B cell (primary cell): ENCODE measurements at regions not wholly inside any gene's neighbourhood (a gene's known extent, or its start where the extent isn't known, plus 50 kb on each side); places are given as distances from the start of the nearest gene placed in this dataset.

Experiments used
- EZH2 ChIP-seq: IDR thresholded peaks from 2 replicates; pipeline ENCODE4 v1.6.1; 2012; ENCODE audit warnings: borderline replicate concordance, low read depth, mild to moderate bottlenecking, moderate library complexity, low read length; ENCODE audit not compliant: insufficient read depth, poor library complexity, severe bottlenecking
- TF ChIP-seq, protein P1 (sequence below): fragments of 200-600 bp; IDR thresholded peaks from one replicate; pipeline ENCODE4 v1.8.0; 2022; ENCODE audit warnings: antibody characterized with exemption, mild to moderate bottlenecking

DNA sequence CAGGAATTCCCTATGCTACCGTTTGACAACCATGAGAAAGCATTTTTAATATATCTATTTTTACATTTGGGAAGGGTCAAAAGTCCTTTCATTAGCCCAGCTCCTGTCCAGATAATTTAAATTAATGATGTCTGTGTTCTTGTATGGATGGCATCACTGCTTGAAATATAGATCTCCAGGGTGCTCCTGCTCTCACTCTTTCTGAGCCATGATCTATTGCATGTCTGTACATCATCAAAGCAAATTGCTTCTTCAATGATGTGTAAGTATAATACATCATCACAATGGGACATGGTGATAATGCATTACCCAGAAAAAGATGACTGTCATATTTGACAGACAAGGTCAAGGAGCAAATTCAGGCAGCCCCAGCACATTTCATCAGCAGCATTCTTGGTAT is 223.6 kb upstream of the CNTN6 start:
- TF ChIP-seq, protein P1, sequence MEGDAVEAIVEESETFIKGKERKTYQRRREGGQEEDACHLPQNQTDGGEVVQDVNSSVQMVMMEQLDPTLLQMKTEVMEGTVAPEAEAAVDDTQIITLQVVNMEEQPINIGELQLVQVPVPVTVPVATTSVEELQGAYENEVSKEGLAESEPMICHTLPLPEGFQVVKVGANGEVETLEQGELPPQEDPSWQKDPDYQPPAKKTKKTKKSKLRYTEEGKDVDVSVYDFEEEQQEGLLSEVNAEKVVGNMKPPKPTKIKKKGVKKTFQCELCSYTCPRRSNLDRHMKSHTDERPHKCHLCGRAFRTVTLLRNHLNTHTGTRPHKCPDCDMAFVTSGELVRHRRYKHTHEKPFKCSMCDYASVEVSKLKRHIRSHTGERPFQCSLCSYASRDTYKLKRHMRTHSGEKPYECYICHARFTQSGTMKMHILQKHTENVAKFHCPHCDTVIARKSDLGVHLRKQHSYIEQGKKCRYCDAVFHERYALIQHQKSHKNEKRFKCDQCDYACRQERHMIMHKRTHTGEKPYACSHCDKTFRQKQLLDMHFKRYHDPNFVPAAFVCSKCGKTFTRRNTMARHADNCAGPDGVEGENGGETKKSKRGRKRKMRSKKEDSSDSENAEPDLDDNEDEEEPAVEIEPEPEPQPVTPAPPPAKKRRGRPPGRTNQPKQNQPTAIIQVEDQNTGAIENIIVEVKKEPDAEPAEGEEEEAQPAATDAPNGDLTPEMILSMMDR: no peak
- no peak for TF ChIP-seq EZH2
